GDM1 (cell line): ENCODE measurements at regions not wholly inside any gene's neighbourhood (a gene's known extent, or its start where the extent isn't known, plus 50 kb on each side); places are given as distances from the start of the nearest gene placed in this dataset.
A peak's percentile ranks its signal among the peaks of the same experiment; 100 is the strongest.

Experiments
- DNase-seq: peaks from one replicate; lab custom pipeline; 2025; lab: John Stamatoyannopoulos, UW

GRCh38 chr14:76948976-76949375 is 79.5 kb downstream of the IRF2BPL start:
- no peak for DNase-seq

GRCh38 chr14:76948213-76948947 is 80.1 kb downstream of the IRF2BPL start:
- DNase-seq = no peak

- no peak for DNase-seq
Measured at GRCh38 chr14:76947838-76948184, 80.7 kb downstream of the IRF2BPL start.

- no peak for DNase-seq
Measured at GRCh38 chr14:76947078-76947837, 81.2 kb downstream of the IRF2BPL start.

GRCh38 chr14:76946753-76947077 is 81.8 kb downstream of the IRF2BPL start:
- DNase-seq = no peak

- no peak for DNase-seq
Measured at GRCh38 chr14:76943072-76943471, 85.4 kb downstream of the IRF2BPL start.

GRCh38 chr14:76941946-76942805 is 86.3 kb downstream of the IRF2BPL start:
- no peak for DNase-seq

GRCh38 chr14:76941544-76941943 is 87.0 kb downstream of the IRF2BPL start:
- no peak for DNase-seq

GRCh38 chr14:76940021-76940760 is 88.3 kb downstream of the IRF2BPL start:
- no peak for DNase-seq

- no peak for DNase-seq
Measured at GRCh38 chr14:76939015-76939742, 89.3 kb downstream of the IRF2BPL start.

- DNase-seq = no peak
Measured at GRCh38 chr14:76938092-76938500, 90.4 kb downstream of the IRF2BPL start.

- DNase-seq = no peak
Measured at GRCh38 chr14:76937181-76938091, 91.1 kb downstream of the IRF2BPL start.

GRCh38 chr14:76936483-76936882 is 92.0 kb downstream of the IRF2BPL start:
- no peak for DNase-seq

- DNase-seq = no peak
Measured at GRCh38 chr14:76933515-76933914, 95.0 kb downstream of the IRF2BPL start.

- no peak for DNase-seq
Measured at GRCh38 chr14:76931631-76932402, 96.7 kb downstream of the IRF2BPL start.

GRCh38 chr14:76930549-76930948 is 98.0 kb downstream of the IRF2BPL start:
- no peak for DNase-seq

GRCh38 chr14:76929927-76930326 is 98.6 kb downstream of the IRF2BPL start:
- peak; percentile 81 for DNase-seq

GRCh38 chr14:76927971-76928700 is 100.4 kb downstream of the IRF2BPL start:
- DNase-seq = no peak
